Ascending aorta (tissue), 2 donors: ENCODE measurements at regions not wholly inside any gene's neighbourhood (a gene's known extent, or its start where the extent isn't known, plus 50 kb on each side); places are given as distances from the start of the nearest gene placed in this dataset.
A peak's percentile ranks its signal among the peaks of the same experiment; 100 is the strongest.

Source experiments
- DNase-seq, 2 donors: peaks; one replicate each; pipeline ENCODE4 v3.0.0-alpha.2; 2019; ENCODE audit warnings: low spot score in 2 of 2
- H3K27ac ChIP-seq, 2 donors: fragments of 200-600 bp; sonication (generic); one replicate each; pipeline ENCODE4 v1.5.1; 2016 to 2017; ENCODE audit warnings: mild to moderate bottlenecking in 1 of 2
- H3K27me3 ChIP-seq: fragments of 200-600 bp; sonication (generic); one replicate; pipeline ENCODE4 v1.5.1; 2017
- H3K36me3 ChIP-seq, 2 donors: fragments of 200-600 bp; sonication (generic); one replicate each; pipeline ENCODE4 v1.5.1; 2016
- H3K4me1 ChIP-seq, 2 donors: fragments of 200-600 bp; sonication (generic); one replicate each; pipeline ENCODE4 v1.5.1; 2016 to 2017; ENCODE audit warnings: mild to moderate bottlenecking in 1 of 2
- H3K4me3 ChIP-seq, 2 donors: fragments of 200-600 bp; sonication (generic); one replicate each; pipeline ENCODE4 v1.5.1; 2016 to 2017; ENCODE audit warnings: mild to moderate bottlenecking in 1 of 2
- H3K9me3 ChIP-seq, 2 donors: fragments of 200-600 bp; sonication (generic); one replicate each; pipeline ENCODE4 v1.5.1; 2016
- intact Hi-C: fragments of 100-400 bp; cut with DNase I; formaldehyde crosslinking; loops from one replicate; pipeline ENCODE4 v1.15.1; 2023
- TF ChIP-seq, protein P1 (sequence below), 3 experiments: fragments of 200-600 bp in 2 of 3; fragments of 450-650 bp in 1 of 3; sonication (generic) in 2 of 3; IDR thresholded peaks; one replicate each; pipeline ENCODE4 v1.5.1; 2016 to 2019; ENCODE audit warnings: antibody characterized with exemption in 3 of 3, mild to moderate bottlenecking in 1 of 3, moderate library complexity in 1 of 3

DNA sequence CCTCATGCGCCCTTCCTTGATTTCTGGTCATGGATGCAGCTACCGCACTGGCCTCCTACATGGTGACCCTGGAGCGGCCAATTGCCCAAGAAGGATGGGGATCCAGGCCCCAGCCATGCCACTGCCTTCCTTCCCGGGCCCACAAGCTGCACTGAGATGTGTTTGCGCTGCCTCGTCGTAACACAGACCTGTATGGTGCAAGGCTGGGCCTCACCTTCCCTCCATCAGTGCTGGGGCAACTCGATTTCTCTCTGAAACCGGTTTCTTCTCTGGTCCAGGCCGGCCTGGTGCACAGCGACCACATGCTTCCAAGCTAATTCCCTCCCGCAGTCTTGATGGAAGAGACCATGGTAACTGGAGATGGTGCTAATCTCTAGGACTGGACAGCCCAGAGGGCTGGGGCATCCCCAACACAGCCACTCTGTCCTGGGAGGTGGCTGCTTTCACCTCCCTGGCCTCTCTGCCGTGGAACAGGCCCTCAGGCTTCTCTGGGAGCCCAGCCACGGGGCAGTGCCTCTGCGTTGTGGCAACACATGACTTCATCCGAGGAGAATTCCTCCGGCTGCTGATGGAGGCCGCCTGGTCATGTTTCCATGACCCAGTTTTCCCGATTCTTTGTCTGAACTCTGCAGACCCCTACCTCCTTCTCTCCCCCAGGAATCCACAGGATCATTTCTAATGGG, 184.2 kb downstream of the GLI2 start:
- intact Hi-C loops, result loop anchor here (1.0 to 2.0 kb wide), 2 partner anchors 17 to 53 kb away; no protein-coding TSS in a partner anchor

DNA sequence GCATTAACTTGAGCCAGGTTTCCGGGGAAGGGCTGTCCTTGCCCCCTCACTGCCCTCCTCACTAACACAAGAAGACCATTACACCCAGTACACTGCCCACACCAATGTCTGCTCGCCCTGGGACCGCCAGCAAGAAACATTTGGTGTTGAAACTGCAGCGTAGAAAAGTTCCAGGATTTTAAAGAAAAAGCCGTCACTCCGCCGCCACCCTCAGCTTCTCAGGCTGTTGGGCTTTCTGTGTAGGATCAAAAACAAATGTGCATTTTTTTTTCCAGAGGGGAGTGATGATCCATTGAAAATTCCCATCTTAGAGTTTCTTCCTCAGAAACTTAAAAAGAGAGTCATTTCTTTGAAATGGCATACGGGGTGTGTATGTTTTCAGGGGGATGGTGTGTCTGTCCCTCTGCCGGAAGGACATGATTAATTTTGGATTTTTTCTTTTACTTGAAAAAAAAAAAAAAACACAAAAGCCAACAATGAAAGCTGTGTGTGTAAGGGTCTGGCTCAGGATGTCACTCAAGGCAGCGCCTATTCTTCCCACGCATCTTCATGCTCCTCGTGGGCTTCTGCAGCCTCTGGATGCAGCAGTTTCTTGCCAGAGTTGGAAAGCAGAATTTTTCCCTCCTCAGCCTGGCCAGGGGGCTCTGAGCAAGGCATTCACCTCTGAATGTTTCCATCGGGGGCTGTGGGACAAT, 184.9 kb downstream of the GLI2 start:
- no peak for DNase-seq
- Histone ChIP-seq H3K36me3 (no peaks in the 10 kb centered on the region), H3K9me3 (no peaks in the 10 kb centered on the region), H3K27me3 (no peaks in the 10 kb centered on the region), H3K4me3 (peak overlapping the region in 1 of 2 donors; percentile 45), H3K4me1 (peaks cover 12 to 27% of the 10 kb centered on the region in 2 donors), H3K27ac (peak overlapping the region; percentile 83 to 85)
- intact Hi-C loops, result loop anchor here (1.0 to 2.0 kb wide), 2 partner anchors 16 to 53 kb away; no protein-coding TSS in a partner anchor
- TF ChIP-seq, protein P1, sequence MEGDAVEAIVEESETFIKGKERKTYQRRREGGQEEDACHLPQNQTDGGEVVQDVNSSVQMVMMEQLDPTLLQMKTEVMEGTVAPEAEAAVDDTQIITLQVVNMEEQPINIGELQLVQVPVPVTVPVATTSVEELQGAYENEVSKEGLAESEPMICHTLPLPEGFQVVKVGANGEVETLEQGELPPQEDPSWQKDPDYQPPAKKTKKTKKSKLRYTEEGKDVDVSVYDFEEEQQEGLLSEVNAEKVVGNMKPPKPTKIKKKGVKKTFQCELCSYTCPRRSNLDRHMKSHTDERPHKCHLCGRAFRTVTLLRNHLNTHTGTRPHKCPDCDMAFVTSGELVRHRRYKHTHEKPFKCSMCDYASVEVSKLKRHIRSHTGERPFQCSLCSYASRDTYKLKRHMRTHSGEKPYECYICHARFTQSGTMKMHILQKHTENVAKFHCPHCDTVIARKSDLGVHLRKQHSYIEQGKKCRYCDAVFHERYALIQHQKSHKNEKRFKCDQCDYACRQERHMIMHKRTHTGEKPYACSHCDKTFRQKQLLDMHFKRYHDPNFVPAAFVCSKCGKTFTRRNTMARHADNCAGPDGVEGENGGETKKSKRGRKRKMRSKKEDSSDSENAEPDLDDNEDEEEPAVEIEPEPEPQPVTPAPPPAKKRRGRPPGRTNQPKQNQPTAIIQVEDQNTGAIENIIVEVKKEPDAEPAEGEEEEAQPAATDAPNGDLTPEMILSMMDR (IDR thresholded peaks at IDR 0.05), result no peak

More for the DNA sequence above, 184.2 kb downstream of the GLI2 start:
- peak; percentile 40 to 91 for DNase-seq
- Histone ChIP-seq H3K4me1 (peaks cover 16 to 32% of the 10 kb centered on the region in 2 donors), H3K9me3 (no peaks in the 10 kb centered on the region), H3K27me3 (no peaks in the 10 kb centered on the region), H3K36me3 (no peaks in the 10 kb centered on the region), H3K27ac (peak overlapping the region; percentile 83 to 85), H3K4me3 (peak overlapping the region in 1 of 2 donors; percentile 45)
- TF ChIP-seq, protein P1 (IDR thresholded peaks at IDR 0.05), result no peak

DNA sequence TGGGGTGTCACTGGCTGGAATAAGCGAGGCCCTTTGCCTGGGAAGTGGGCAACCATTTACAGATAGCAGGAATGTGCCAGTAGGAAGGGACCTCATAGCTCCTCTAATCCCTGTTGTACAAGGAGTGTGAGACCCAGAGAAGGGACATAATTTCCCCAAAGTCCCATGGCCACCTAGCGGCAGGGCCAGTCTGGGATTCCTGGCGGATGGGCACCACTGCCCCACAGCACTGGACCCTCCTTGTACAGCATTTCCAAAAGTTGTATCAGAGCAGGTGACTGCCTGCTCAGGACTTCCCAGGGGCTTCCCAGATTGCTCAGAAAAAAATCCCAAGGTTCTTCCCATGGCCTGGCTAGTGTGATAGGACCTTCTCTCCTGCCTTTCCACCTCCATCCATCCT, 185.8 kb downstream of the GLI2 start:
- H3K4me1 ChIP-seq, result peaks cover 8 to 19% of the 10 kb centered on the region in 2 donors
- TF ChIP-seq, protein P1 (IDR thresholded peaks at IDR 0.05), result no peak
- H3K27me3 ChIP-seq, result no peaks in the 10 kb centered on the region
- no peak overlapping the region for H3K4me3 ChIP-seq
- no peaks in the 10 kb centered on the region for H3K9me3 ChIP-seq
- DNase-seq, result no peak
- no peaks in the 10 kb centered on the region for H3K36me3 ChIP-seq
- H3K27ac ChIP-seq, result peak overlapping the region; percentile 83 to 85
- intact Hi-C loops, result loop anchor here (2.0 kb wide), 1 partner anchor 15 kb away; no protein-coding TSS in a partner anchor

DNA sequence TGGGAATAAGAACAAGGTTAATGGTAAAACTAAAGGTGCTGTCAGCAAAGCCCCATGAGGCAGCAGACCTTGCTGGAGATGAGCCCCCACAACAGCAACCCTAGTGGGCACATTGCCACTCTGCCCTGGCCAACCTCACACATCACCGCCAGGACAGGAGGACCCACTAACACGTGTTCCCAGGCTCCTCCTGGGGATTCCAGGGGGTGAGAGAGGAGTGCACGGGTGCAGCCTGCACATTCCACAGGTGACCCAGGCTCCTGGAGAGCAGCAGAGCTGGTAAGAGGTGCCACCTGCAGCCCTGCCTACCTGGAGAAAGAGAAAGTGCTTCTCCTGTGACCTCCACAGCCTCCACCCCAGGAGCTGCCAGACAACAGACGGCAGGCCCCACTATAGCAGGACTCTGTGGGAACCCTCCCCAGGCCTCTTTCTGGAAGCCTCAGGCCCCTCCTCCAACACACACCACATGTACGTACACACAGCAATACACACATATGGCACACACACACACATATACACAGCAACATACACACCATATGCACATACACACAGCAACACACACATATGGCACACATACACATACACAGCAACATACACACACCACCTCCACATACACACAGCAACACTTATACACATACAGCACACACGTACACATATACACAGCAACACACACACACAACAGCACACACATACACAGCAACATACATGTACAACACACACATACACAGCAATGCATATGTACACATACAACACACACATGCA, 187.1 kb downstream of the GLI2 start:
- intact Hi-C loops, result no loop called here
- no peak for DNase-seq
- Histone ChIP-seq H3K9me3 (no peaks in the 10 kb centered on the region), H3K36me3 (peaks cover 0 to 5% of the 10 kb centered on the region in 2 donors), H3K27ac (no peak overlapping the region), H3K4me3 (no peak overlapping the region), H3K4me1 (peaks cover 8 to 19% of the 10 kb centered on the region in 2 donors), H3K27me3 (no peaks in the 10 kb centered on the region)
- TF ChIP-seq, protein P1 (IDR thresholded peaks at IDR 0.05), result no peak

DNA sequence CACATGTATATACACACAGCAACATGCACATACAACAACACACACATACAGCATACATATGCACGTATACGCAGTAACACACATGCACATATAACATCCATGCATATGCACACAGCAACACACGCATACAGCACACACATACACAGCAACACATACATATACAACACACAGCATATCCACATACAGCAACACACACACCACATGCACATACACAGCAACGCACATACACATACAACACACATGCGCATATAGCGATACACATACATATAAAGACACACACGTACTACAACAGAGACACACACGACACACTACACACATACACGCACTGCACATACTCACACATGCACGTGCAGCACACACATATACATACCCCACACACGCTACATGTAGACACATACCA, 187.8 kb downstream of the GLI2 start:
- no peak overlapping the region for H3K27ac ChIP-seq
- H3K9me3 ChIP-seq, result no peaks in the 10 kb centered on the region
- no peak for DNase-seq
- intact Hi-C loops, result no loop called here
- H3K4me3 ChIP-seq, result no peak overlapping the region
- peaks cover 0 to 5% of the 10 kb centered on the region in 2 donors for H3K36me3 ChIP-seq
- H3K27me3 ChIP-seq, result no peaks in the 10 kb centered on the region
- peaks cover 8 to 19% of the 10 kb centered on the region in 2 donors for H3K4me1 ChIP-seq
- TF ChIP-seq, protein P1 (IDR thresholded peaks at IDR 0.05), result no peak
